ENCODE measurements at regions not wholly inside any gene's neighbourhood (a gene's known extent, or its start where the extent isn't known, plus 50 kb on each side); places are given as distances from the start of the nearest gene placed in this dataset.

DNA sequence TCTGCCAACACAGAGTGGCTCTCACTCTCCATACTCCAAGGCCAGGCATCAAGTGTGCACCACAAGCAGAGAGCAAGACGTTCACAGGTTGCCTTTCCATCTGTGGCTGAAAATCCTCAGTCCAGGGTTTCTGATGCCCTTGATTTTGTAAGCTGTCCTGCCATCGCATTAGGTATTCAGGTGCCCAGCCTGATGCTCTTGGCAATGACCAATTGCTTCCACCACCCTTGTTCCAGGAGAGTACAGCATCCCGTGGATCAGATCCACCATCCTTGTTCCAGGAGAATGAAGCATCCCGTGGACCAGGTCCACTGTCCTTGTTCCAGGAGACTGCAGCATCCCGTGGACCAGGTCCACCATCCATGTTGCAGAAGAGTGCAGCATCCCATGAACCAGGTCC lies 133.4 kb upstream of the GPC1 start:
- Mint-ChIP-seq H3K4me1 (ENCODE audit: low read depth) (no peaks in the 10 kb centered on the region), H3K27me3 (ENCODE audit: low read depth) (no peaks in the 10 kb centered on the region), H3K4me3 (no peak overlapping the region), H3K9me3 (no peaks in the 10 kb centered on the region), H3K27ac (no peak overlapping the region), H3K36me3 (ENCODE audit: low read depth) (no peaks in the 10 kb centered on the region)

- Mint-ChIP-seq H3K27ac (no peak overlapping the region), H3K4me1 (ENCODE audit: low read depth) (no peaks in the 10 kb centered on the region), H3K36me3 (ENCODE audit: low read depth) (no peaks in the 10 kb centered on the region), H3K27me3 (ENCODE audit: low read depth) (no peaks in the 10 kb centered on the region), H3K9me3 (no peaks in the 10 kb centered on the region), H3K4me3 (no peak overlapping the region)
Measured at GRCh38 chr2:240302933-240303595, 132.4 kb upstream of the GPC1 start.

DNA sequence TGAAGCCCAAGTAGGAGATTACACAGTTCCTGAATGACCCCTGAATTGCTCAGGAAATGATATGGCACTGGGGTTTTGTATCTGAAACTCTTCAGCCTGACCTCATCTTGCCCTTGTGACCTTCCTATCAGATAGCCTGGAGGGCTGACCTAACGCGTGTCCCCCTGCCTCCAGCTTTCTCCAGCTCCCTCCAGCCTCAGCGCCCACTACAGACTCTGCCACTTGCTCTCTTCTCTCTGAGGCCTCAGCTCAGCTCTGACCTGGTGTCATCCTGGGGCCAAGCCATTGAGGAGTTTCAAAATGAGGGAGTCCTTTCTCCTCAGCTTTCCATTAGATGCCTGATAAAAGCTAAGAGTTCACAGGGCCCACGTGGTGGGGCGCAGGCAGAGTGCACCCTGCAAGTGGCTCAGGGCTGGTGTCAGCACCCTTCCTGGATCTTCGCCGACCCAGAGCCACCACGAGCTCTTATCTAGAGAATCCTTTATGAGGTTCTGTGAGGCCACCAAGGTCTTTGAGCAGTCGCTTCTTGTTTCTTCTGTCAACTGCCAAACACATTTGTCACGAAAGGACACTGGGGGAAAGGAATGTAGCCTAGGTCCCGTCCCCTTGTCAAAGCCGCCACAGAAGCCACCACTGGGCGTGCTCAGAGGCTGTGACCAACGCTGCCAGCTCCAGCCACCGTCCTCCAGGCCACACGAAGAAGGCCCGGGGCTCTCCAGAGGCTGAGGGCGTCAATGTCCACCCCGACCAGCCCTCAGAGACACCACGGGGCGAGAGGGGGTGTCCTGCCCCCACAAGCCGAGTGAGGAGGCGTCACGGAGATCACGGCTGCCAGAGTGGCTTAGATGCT lies 131.3 kb upstream of the GPC1 start:
- Mint-ChIP-seq H3K9me3 (no peaks in the 10 kb centered on the region), H3K4me1 (ENCODE audit: low read depth) (no peaks in the 10 kb centered on the region), H3K27me3 (ENCODE audit: low read depth) (no peaks in the 10 kb centered on the region), H3K4me3 (no peak overlapping the region), H3K27ac (no peak overlapping the region), H3K36me3 (ENCODE audit: low read depth) (no peaks in the 10 kb centered on the region)

DNA sequence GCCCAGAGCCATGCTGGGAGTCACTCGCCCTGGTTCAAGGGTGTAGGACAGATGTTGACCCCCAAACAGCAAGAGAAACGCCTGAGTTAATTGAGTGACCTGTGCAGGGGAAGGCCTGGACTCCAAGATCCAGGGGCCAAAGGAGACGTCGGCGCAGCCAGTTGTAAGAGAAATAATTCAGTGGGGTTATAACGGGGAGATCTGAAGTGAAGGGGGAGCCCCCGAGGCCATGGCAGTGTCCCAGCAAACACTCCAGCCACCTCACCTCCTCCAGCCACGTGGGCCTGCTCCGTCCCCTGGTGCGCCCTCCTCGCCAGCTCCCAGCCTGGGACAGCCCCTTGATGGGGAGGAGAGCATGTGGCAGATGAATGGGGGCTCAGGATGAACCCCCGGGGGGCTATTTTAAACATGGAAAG lies 130.7 kb upstream of the GPC1 start:
- no peak overlapping the region for H3K4me3 Mint-ChIP-seq
- H3K36me3 Mint-ChIP-seq (ENCODE audit: low read depth) = no peaks in the 10 kb centered on the region
- no peaks in the 10 kb centered on the region for H3K4me1 Mint-ChIP-seq (ENCODE audit: low read depth)
- no peaks in the 10 kb centered on the region for H3K9me3 Mint-ChIP-seq
- no peak overlapping the region for H3K27ac Mint-ChIP-seq
- H3K27me3 Mint-ChIP-seq (ENCODE audit: low read depth) = no peaks in the 10 kb centered on the region

GRCh38 chr2:240305369-240305962 lies 130.0 kb upstream of the GPC1 start:
- no peaks in the 10 kb centered on the region for H3K36me3 Mint-ChIP-seq (ENCODE audit: low read depth)
- H3K4me3 Mint-ChIP-seq = no peak overlapping the region
- no peak overlapping the region for H3K27ac Mint-ChIP-seq
- H3K9me3 Mint-ChIP-seq = no peaks in the 10 kb centered on the region
- no peaks in the 10 kb centered on the region for H3K27me3 Mint-ChIP-seq (ENCODE audit: low read depth)
- H3K4me1 Mint-ChIP-seq (ENCODE audit: low read depth) = no peaks in the 10 kb centered on the region

DNA sequence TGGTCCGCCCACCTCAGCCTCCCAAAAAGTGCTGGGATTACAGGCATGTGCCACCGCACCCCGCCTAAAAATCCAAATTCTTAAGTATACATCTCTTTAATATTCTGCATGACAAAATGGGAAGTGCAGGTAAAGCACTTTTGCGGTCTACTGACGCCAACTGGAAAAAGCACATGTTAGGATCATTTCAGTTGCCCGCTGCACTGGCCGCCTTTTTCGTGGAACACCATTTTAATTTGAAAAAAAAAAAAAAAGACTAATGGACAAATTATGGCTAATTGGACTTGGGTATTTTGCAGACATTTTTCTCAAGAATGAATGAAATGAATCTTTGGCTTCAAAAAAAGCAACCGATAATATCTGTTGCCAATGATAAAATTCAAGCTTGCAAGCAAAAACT lies 129.3 kb upstream of the GPC1 start:
- no peaks in the 10 kb centered on the region for H3K27me3 Mint-ChIP-seq (ENCODE audit: low read depth)
- no peak overlapping the region for H3K4me3 Mint-ChIP-seq
- H3K9me3 Mint-ChIP-seq = no peaks in the 10 kb centered on the region
- no peaks in the 10 kb centered on the region for H3K36me3 Mint-ChIP-seq (ENCODE audit: low read depth)
- no peak overlapping the region for H3K27ac Mint-ChIP-seq
- H3K4me1 Mint-ChIP-seq (ENCODE audit: low read depth) = no peaks in the 10 kb centered on the region

- Mint-ChIP-seq H3K4me3 (no peak overlapping the region), H3K4me1 (ENCODE audit: low read depth) (no peaks in the 10 kb centered on the region)
Measured at GRCh38 chr2:240308111-240308651, 127.3 kb upstream of the GPC1 start.

DNA sequence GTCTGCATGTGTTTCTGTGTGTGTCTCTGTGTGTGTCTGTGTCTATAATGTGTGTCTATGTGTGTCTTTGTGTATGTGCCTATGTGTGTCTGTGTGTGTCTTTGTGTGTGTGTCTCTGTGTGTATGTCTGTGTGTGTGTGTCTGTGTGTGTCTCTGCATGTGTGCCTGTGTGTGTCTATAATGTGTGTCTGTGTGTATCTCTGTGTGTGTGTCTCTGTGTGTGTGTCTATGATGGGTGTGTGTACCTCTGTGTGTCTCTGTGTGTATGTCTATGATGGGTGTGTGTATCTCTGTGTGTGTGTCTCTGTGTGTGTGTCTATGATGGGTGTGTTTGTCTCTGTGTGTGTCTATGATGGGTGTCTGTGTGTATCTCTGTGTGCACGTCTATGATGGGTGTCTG lies 126.2 kb upstream of the GPC1 start:
- no peak overlapping the region for H3K4me3 Mint-ChIP-seq
- no peaks in the 10 kb centered on the region for H3K27me3 Mint-ChIP-seq (ENCODE audit: low read depth)
- no peak overlapping the region for H3K27ac Mint-ChIP-seq
- H3K36me3 Mint-ChIP-seq (ENCODE audit: low read depth) = no peaks in the 10 kb centered on the region
- no peaks in the 10 kb centered on the region for H3K9me3 Mint-ChIP-seq
- H3K4me1 Mint-ChIP-seq (ENCODE audit: low read depth) = no peaks in the 10 kb centered on the region

More at GRCh38 chr2:240308111-240308651, 127.3 kb upstream of the GPC1 start:
- H3K27ac Mint-ChIP-seq = no peak overlapping the region
- H3K9me3 Mint-ChIP-seq = no peaks in the 10 kb centered on the region
- H3K27me3 Mint-ChIP-seq (ENCODE audit: low read depth) = no peaks in the 10 kb centered on the region
- no peaks in the 10 kb centered on the region for H3K36me3 Mint-ChIP-seq (ENCODE audit: low read depth)

DNA sequence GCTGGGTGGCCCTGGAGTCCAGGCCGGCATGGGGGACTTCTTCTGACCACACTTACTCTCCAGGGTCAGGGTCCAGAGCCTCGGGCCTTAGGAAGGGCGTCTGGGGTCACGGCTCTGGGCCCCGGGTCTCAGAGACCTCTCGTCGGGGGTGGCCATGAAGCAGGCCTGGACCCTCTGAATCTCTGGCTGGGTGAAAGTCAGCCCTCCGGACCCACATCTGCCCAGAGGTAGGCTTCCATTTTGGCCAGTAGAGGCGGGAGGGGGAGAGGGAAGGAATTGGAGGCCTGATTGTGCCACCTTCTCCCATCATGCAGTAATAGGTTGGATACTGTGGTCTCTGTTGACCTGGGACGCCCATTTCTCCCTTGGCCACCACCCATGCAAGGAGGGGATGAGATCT lies 125.3 kb upstream of the GPC1 start:
- Mint-ChIP-seq H3K9me3 (no peaks in the 10 kb centered on the region), H3K27me3 (ENCODE audit: low read depth) (peaks cover 7% of the 10 kb centered on the region), H3K4me1 (ENCODE audit: low read depth) (no peaks in the 10 kb centered on the region), H3K27ac (no peak overlapping the region), H3K4me3 (no peak overlapping the region), H3K36me3 (ENCODE audit: low read depth) (no peaks in the 10 kb centered on the region)

GRCh38 chr2:240310645-240311044 lies 124.8 kb upstream of the GPC1 start:
- no peaks in the 10 kb centered on the region for H3K9me3 Mint-ChIP-seq
- peaks cover 7% of the 10 kb centered on the region for H3K27me3 Mint-ChIP-seq (ENCODE audit: low read depth)

GRCh38 chr2:240311821-240312220 lies 123.6 kb upstream of the GPC1 start:
- Mint-ChIP-seq H3K9me3 (no peaks in the 10 kb centered on the region), H3K4me1 (ENCODE audit: low read depth) (no peaks in the 10 kb centered on the region), H3K4me3 (no peak overlapping the region), H3K36me3 (ENCODE audit: low read depth) (no peaks in the 10 kb centered on the region), H3K27me3 (ENCODE audit: low read depth) (peaks cover 12% of the 10 kb centered on the region), H3K27ac (no peak overlapping the region)

More at GRCh38 chr2:240310645-240311044, 124.8 kb upstream of the GPC1 start:
- no peak overlapping the region for H3K4me3 Mint-ChIP-seq
- H3K4me1 Mint-ChIP-seq (ENCODE audit: low read depth) = no peaks in the 10 kb centered on the region
- no peak overlapping the region for H3K27ac Mint-ChIP-seq
- no peaks in the 10 kb centered on the region for H3K36me3 Mint-ChIP-seq (ENCODE audit: low read depth)

DNA sequence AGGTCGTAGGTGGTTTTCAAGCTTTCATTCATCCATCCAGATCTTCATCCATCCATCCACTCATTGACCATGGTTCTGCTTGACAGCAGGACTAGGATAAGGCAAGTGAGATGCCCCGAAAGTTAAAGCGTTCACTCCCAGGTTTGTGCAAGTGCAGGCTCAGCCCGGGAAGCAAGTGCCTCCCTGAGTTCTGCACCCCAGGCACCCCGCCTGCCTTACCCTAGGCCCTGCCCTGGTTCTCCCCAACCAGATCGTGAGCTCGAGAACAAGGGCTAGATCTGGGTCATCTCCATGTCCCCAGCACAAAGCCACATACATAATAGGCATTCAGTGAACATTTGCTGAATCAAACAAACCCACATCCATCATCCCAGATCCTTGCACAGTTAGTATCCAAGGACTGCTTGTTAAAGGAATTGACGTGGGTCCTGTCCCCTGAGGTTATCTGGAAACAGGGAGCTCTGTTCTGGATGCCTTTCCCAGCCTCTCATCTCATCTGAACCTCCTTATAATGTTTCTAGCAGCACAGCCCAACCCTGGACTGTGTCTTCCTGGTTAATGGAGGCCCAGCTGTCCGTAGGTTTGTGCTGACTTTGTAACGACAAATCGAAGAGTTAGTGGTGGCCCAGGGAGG lies 116.1 kb upstream of the GPC1 start:
- Mint-ChIP-seq H3K4me1 (ENCODE audit: low read depth) (no peaks in the 10 kb centered on the region), H3K4me3 (no peak overlapping the region), H3K27me3 (ENCODE audit: low read depth) (peaks cover 12% of the 10 kb centered on the region), H3K36me3 (ENCODE audit: low read depth) (no peaks in the 10 kb centered on the region), H3K9me3 (no peaks in the 10 kb centered on the region), H3K27ac (no peak overlapping the region)

DNA sequence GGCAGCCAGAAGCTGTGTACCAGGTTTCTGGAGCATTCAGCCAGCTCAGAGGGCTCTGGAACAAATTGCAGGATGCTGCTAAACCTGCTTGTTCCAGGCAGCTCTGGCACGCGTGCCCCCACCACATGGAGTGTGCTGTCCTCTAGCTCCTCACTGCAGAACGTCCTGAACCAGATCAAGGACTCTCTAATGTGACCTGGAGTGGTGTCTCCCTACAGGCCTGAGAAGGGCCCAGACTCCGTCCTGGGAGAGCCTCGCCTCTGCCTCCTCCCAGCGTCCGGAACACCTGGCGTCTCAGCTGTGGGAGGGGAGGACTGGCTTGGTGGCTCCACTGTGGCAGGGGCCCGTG lies 115.6 kb upstream of the GPC1 start:
- H3K4me3 Mint-ChIP-seq = no peak overlapping the region
- H3K9me3 Mint-ChIP-seq = no peaks in the 10 kb centered on the region
- no peaks in the 10 kb centered on the region for H3K36me3 Mint-ChIP-seq (ENCODE audit: low read depth)
- H3K4me1 Mint-ChIP-seq (ENCODE audit: low read depth) = no peaks in the 10 kb centered on the region
- peaks cover 7% of the 10 kb centered on the region for H3K27me3 Mint-ChIP-seq (ENCODE audit: low read depth)
- no peak overlapping the region for H3K27ac Mint-ChIP-seq

- Mint-ChIP-seq H3K4me1 (ENCODE audit: low read depth) (no peaks in the 10 kb centered on the region), H3K27me3 (ENCODE audit: low read depth) (peaks cover 5% of the 10 kb centered on the region), H3K27ac (no peak overlapping the region), H3K4me3 (no peak overlapping the region), H3K9me3 (no peaks in the 10 kb centered on the region), H3K36me3 (ENCODE audit: low read depth) (no peaks in the 10 kb centered on the region)
Measured at GRCh38 chr2:240320204-240320993, 115.1 kb upstream of the GPC1 start.

All from T-helper 1 cell treated with Interleukin-12 subunit alpha and Interleukin-12 subunit beta and Interleukin-4 antibody, amounts not matched to agents 30 μg/mL and 1 μg/mL, for 36 hours (primary cell).